ENCODE measurements at regions not wholly inside any gene's neighbourhood (a gene's known extent, or its start where the extent isn't known, plus 50 kb on each side); places are given as distances from the start of the nearest gene placed in this dataset.

DNA sequence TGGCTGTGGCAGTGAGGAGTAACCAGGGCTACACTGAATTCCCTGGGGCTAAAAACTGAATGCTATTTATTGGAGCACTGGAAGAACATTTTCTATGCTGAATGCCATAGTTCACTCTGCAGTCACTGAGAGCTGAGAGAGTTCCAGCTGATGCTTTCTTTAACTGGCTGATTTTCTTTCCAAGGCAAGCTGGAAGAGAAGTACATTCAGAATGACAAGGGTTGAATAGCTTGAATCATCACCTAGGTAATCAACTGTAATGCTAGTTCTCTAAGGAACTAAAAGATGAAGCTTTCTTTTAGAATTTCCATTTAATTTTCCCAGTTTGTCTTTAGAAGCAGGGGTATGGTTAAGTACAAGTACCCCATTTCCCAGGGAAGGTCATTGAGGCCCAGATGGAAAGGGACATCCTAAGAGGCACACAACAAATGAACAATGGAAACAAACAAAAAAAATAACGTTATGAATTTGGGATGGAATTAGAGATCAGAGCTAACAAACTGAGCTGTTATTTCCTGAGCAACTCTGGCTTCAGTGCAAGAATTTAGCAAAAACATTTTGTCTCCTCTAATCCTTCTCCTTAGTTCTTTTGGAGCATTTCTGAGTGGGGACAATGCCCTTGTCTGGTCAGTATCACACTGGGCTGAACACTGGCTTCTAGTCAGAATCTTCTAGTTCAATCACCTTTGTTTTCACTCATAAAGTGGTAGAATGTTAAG, 132.8 kb upstream of the REG3A start:
- TF ChIP-seq POLR2A (IDR thresholded peaks at IDR 0.05): no peak
- no peak for TF ChIP-seq POLR2AphosphoS5 (IDR thresholded peaks at IDR 0.05)
- TF ChIP-seq, protein P1, sequence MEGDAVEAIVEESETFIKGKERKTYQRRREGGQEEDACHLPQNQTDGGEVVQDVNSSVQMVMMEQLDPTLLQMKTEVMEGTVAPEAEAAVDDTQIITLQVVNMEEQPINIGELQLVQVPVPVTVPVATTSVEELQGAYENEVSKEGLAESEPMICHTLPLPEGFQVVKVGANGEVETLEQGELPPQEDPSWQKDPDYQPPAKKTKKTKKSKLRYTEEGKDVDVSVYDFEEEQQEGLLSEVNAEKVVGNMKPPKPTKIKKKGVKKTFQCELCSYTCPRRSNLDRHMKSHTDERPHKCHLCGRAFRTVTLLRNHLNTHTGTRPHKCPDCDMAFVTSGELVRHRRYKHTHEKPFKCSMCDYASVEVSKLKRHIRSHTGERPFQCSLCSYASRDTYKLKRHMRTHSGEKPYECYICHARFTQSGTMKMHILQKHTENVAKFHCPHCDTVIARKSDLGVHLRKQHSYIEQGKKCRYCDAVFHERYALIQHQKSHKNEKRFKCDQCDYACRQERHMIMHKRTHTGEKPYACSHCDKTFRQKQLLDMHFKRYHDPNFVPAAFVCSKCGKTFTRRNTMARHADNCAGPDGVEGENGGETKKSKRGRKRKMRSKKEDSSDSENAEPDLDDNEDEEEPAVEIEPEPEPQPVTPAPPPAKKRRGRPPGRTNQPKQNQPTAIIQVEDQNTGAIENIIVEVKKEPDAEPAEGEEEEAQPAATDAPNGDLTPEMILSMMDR (IDR thresholded peaks at IDR 0.05 in 8 of 11, conservative IDR thresholded peaks at IDR 0.05 in 3 of 11): no peak
- intact Hi-C loops (cut with DNase I; ENCODE audit: low total_unique reads): no loop called here
- H3K27me3 ChIP-seq (replicated peaks in 1 of 7): no peaks in the 10 kb centered on the region
- H3K4me3 ChIP-seq: no peak overlapping the region
- no peaks in the 10 kb centered on the region for H3K36me3 ChIP-seq
- peaks cover 0 to 19% (median 0%) of the 10 kb centered on the region in 8 donors for H3K9me3 ChIP-seq
- no peaks in the 10 kb centered on the region for H3K4me1 ChIP-seq
- DNase-seq: no peak
- 38 to 66% (median 44%) methylated on average over 1 of the region's 1 CpG for WGBS, 5 donors
- no peak overlapping the region for H3K27ac ChIP-seq

DNA sequence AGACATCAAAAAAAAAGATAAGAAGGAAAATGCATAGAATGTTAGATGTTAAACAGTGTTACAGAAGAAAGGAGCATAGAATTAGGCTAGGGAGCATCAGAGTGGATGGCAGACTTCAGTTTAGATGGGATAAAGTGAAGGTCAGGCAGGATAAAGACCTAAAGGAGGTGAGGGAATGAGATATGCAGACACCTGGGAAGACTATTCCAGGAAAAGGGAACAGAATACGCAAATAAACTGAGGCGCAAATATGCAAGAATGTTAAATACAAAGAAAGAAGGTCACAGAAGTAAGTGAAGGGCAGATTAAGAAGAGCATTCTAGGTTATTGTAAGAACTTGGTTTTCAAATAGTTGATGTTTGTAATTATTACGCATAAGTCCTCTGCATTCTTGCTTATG, 116.3 kb upstream of the REG3A start:
- H3K36me3 ChIP-seq: no peaks in the 10 kb centered on the region
- TF ChIP-seq, protein P1 (IDR thresholded peaks at IDR 0.05 in 8 of 11, conservative IDR thresholded peaks at IDR 0.05 in 3 of 11): no peak
- TF ChIP-seq POLR2A (IDR thresholded peaks at IDR 0.05): no peak
- no peak for TF ChIP-seq POLR2AphosphoS5 (IDR thresholded peaks at IDR 0.05)
- H3K27me3 ChIP-seq (replicated peaks in 1 of 7): no peaks in the 10 kb centered on the region
- intact Hi-C loops (cut with DNase I; ENCODE audit: low total_unique reads): no loop called here
- H3K27ac ChIP-seq: no peak overlapping the region
- H3K4me1 ChIP-seq: no peaks in the 10 kb centered on the region
- no peak for DNase-seq
- H3K4me3 ChIP-seq: no peak overlapping the region
- peaks cover 0 to 31% (median 20%) of the 10 kb centered on the region in 8 donors for H3K9me3 ChIP-seq
- 88 to 96% (median 93%) methylated on average over 3 of the region's 3 CpGs for WGBS, 5 donors

DNA sequence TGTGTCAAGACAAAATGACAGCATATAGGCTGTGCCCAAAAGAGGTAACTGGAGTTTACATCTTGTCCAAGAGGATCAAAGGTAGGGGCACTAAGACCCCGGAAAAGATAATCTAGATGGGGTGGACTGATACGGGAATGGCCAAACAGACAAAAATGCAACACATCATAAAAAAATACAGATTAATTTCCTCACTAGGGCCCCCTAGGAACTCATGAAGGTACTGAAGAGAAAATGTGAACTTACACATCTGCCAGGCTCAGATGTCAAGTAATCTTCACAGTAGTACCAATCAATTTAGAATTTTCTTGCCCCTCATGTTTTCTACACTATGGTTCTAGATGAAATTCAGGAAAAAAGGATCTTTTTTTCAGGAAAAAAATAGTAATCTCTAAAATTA, 115.6 kb upstream of the REG3A start:
- TF ChIP-seq, protein P1 (IDR thresholded peaks at IDR 0.05 in 8 of 11, conservative IDR thresholded peaks at IDR 0.05 in 3 of 11): no peak
- TF ChIP-seq POLR2AphosphoS5 (IDR thresholded peaks at IDR 0.05) (no peak), POLR2A (IDR thresholded peaks at IDR 0.05) (no peak)
- 58 to 79% (median 75%) methylated on average over 2 of the region's 2 CpGs for WGBS, 5 donors
- no peak overlapping the region for H3K4me3 ChIP-seq
- DNase-seq: no peak
- H3K27me3 ChIP-seq (replicated peaks in 1 of 7): no peaks in the 10 kb centered on the region
- no peak overlapping the region for H3K27ac ChIP-seq
- peaks cover 0 to 38% (median 20%) of the 10 kb centered on the region in 8 donors for H3K9me3 ChIP-seq
- no peaks in the 10 kb centered on the region for H3K4me1 ChIP-seq
- intact Hi-C loops (cut with DNase I; ENCODE audit: low total_unique reads): no loop called here
- no peaks in the 10 kb centered on the region for H3K36me3 ChIP-seq

DNA sequence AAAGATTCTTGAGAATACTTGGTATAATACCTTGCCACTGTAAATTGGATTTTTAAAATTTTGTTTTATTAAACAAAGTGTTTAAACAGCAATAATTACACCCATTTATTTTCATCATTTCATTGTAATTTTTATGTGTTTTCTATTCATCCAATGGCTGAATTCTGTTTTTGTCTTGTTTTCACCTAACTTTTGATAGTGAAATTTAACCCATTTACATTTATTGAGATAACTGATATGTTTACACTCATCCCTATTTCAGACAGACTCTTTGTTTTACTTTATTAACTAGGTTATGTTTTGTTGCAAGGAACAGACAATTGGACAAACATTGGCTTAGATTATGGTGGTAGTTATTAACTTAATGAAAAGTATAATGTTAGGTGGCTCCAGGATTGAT, 113.1 kb upstream of the REG3A start:
- no peak overlapping the region for H3K4me3 ChIP-seq
- H3K36me3 ChIP-seq: no peaks in the 10 kb centered on the region
- H3K9me3 ChIP-seq: peaks cover 0 to 40% (median 20%) of the 10 kb centered on the region in 8 donors
- H3K4me1 ChIP-seq: no peaks in the 10 kb centered on the region
- TF ChIP-seq POLR2A (IDR thresholded peaks at IDR 0.05): no peak
- TF ChIP-seq, protein P1 (IDR thresholded peaks at IDR 0.05 in 8 of 11, conservative IDR thresholded peaks at IDR 0.05 in 3 of 11): no peak
- no peak for TF ChIP-seq POLR2AphosphoS5 (IDR thresholded peaks at IDR 0.05)
- no peak overlapping the region for H3K27ac ChIP-seq
- DNase-seq: no peak
- intact Hi-C loops (cut with DNase I; ENCODE audit: low total_unique reads): no loop called here
- H3K27me3 ChIP-seq (replicated peaks in 1 of 7): no peaks in the 10 kb centered on the region
